Astrocyte (in vitro differentiated cells and primary cell): ENCODE measurements at regions not wholly inside any gene's neighbourhood (a gene's known extent, or its start where the extent isn't known, plus 50 kb on each side); places are given as distances from the start of the nearest gene placed in this dataset.

Experiments
- DNase-seq: peaks from one replicate; pipeline ENCODE4 v3.0.0-alpha.2; 2010; ENCODE audit warnings: low read depth
- FAIRE-seq: peaks from 2 replicates; lab custom pipeline; 2011; peaks lifted over from hg19 to GRCh38; lab: Jason Lieb, UNC
- H2AFZ ChIP-seq: 2 replicates; pipeline ENCODE4 v1.6.0; 2012; ENCODE audit warnings: low read depth, low read length, inconsistent platforms
- H3K27ac ChIP-seq: 2 replicates; pipeline ENCODE4 v1.5.1; 2011; ENCODE audit warnings: low read depth, low read length, inconsistent platforms
- H3K27me3 ChIP-seq: 2 replicates; pipeline ENCODE4 v1.6.0; 2011; ENCODE audit warnings: low read length, inconsistent platforms; ENCODE audit not compliant: insufficient read depth
- H3K36me3 ChIP-seq: 2 replicates; pipeline ENCODE4 v1.5.1; 2011; ENCODE audit warnings: low read length, inconsistent platforms; ENCODE audit not compliant: insufficient read depth
- H3K4me1 ChIP-seq: 2 replicates; pipeline ENCODE4 v1.5.1; 2011; ENCODE audit warnings: low read length, inconsistent platforms; ENCODE audit not compliant: insufficient read depth
- H3K4me2 ChIP-seq: 2 replicates; pipeline ENCODE4 v1.6.0; 2012; ENCODE audit warnings: low read length, inconsistent platforms
- H3K4me3 ChIP-seq: 2 replicates; pipeline ENCODE4 v1.5.1; 2011; ENCODE audit warnings: low read depth, mild to moderate bottlenecking, low read length, inconsistent platforms; ENCODE audit not compliant: insufficient read depth
- H3K79me2 ChIP-seq: 2 replicates; pipeline ENCODE4 v1.6.0; 2012; ENCODE audit warnings: mild to moderate bottlenecking, low read length, inconsistent platforms; ENCODE audit not compliant: insufficient read depth
- H3K9ac ChIP-seq: 2 replicates; pipeline ENCODE4 v1.6.0; 2012; ENCODE audit warnings: mild to moderate bottlenecking, low read length, inconsistent platforms
- H3K9me3 ChIP-seq: 2 replicates; pipeline ENCODE4 v1.5.1; 2012; ENCODE audit warnings: low read depth, mild to moderate bottlenecking, low read length, inconsistent platforms; ENCODE audit not compliant: insufficient read depth
- H4K20me1 ChIP-seq: 2 replicates; pipeline ENCODE4 v1.6.0; 2012; ENCODE audit warnings: low read length, inconsistent platforms; ENCODE audit not compliant: insufficient read depth
- H3K27ac Mint-ChIP-seq: one replicate; pipeline ENCODE4 v1.8.0; 2021; ENCODE audit warnings: mild to moderate bottlenecking, mixed read lengths; ENCODE audit not compliant: unreplicated experiment
- H3K27me3 Mint-ChIP-seq: one replicate; pipeline ENCODE4 v1.8.0; 2021; ENCODE audit warnings: low read depth, mixed read lengths; ENCODE audit not compliant: unreplicated experiment
- H3K36me3 Mint-ChIP-seq: one replicate; pipeline ENCODE4 v1.8.0; 2021; ENCODE audit warnings: low read depth, mixed read lengths; ENCODE audit not compliant: unreplicated experiment
- H3K4me1 Mint-ChIP-seq: one replicate; pipeline ENCODE4 v1.8.0; 2021; ENCODE audit warnings: low read depth, mixed read lengths; ENCODE audit not compliant: unreplicated experiment
- H3K4me3 Mint-ChIP-seq: one replicate; pipeline ENCODE4 v1.8.0; 2021; ENCODE audit warnings: mild to moderate bottlenecking, moderate library complexity, mixed read lengths; ENCODE audit not compliant: unreplicated experiment
- H3K9me3 Mint-ChIP-seq: one replicate; pipeline ENCODE4 v1.8.0; 2021; ENCODE audit warnings: mild to moderate bottlenecking, mixed read lengths; ENCODE audit not compliant: unreplicated experiment
- EZH2 ChIP-seq: IDR thresholded peaks from 2 replicates; pipeline ENCODE4 v1.6.1; 2012; ENCODE audit warnings: mild to moderate bottlenecking, low read length, inconsistent platforms; ENCODE audit not compliant: insufficient read depth
- TF ChIP-seq, protein P1 (sequence below): IDR thresholded peaks from 2 replicates; pipeline ENCODE4 v1.5.1; 2011; ENCODE audit warnings: low read depth, mild to moderate bottlenecking, inconsistent platforms, low read length, moderate library complexity; ENCODE audit not compliant: insufficient read depth

DNA sequence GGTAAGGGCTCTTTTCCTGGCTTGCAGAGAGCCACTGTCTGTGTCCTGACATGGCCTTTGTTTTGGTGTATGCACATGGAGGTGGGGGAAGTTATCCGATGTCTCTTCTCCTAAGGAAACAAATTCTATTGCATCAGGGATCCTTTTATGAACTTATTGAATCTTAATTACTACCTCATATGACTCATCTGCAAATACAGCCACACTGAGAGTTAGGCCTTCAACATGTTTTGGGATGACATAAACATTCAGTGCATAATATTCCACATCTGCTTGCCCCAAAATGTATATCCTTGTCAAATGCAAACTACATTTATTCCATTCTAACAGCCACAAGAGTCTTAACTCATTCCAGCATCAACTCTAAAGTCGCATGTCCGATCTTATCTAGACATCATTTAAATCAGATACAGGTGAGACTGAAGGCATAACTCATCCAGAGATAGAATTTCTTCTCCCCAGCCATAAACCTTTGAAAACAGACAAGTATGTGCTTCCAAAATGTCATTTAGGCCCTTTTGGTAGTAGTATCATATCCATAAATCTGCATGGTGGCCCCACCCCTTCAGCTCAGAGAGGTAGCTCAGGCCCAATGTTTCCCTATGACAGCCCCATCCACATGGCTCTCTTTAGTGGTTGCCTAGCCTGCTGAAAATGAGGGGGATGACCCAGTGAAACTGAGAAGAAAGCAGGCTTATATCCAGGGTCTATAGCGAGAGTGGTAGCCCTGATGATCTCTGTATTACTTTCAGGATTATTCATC is 289.5 kb upstream of the ALCAM start:
- no peak for DNase-seq
- no peaks in the 10 kb centered on the region for H3K4me1 Mint-ChIP-seq
- H3K9me3 Mint-ChIP-seq: peaks cover 9% of the 10 kb centered on the region
- Histone ChIP-seq H3K9me3 (no peaks in the 10 kb centered on the region), H4K20me1 (no peaks in the 10 kb centered on the region), H2AFZ (no peak overlapping the region), H3K27me3 (no peaks in the 10 kb centered on the region), H3K9ac (no peak overlapping the region), H3K4me3 (no peak overlapping the region), H3K79me2 (no peaks in the 10 kb centered on the region), H3K4me1 (no peaks in the 10 kb centered on the region), H3K27ac (no peak overlapping the region), H3K4me2 (no peak overlapping the region), H3K36me3 (no peaks in the 10 kb centered on the region)
- H3K4me3 Mint-ChIP-seq: no peak overlapping the region
- no peak for FAIRE-seq
- TF ChIP-seq EZH2: no peak
- TF ChIP-seq, protein P1, sequence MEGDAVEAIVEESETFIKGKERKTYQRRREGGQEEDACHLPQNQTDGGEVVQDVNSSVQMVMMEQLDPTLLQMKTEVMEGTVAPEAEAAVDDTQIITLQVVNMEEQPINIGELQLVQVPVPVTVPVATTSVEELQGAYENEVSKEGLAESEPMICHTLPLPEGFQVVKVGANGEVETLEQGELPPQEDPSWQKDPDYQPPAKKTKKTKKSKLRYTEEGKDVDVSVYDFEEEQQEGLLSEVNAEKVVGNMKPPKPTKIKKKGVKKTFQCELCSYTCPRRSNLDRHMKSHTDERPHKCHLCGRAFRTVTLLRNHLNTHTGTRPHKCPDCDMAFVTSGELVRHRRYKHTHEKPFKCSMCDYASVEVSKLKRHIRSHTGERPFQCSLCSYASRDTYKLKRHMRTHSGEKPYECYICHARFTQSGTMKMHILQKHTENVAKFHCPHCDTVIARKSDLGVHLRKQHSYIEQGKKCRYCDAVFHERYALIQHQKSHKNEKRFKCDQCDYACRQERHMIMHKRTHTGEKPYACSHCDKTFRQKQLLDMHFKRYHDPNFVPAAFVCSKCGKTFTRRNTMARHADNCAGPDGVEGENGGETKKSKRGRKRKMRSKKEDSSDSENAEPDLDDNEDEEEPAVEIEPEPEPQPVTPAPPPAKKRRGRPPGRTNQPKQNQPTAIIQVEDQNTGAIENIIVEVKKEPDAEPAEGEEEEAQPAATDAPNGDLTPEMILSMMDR: no peak
- H3K27ac Mint-ChIP-seq: no peak overlapping the region
- no peaks in the 10 kb centered on the region for H3K36me3 Mint-ChIP-seq
- no peaks in the 10 kb centered on the region for H3K27me3 Mint-ChIP-seq

DNA sequence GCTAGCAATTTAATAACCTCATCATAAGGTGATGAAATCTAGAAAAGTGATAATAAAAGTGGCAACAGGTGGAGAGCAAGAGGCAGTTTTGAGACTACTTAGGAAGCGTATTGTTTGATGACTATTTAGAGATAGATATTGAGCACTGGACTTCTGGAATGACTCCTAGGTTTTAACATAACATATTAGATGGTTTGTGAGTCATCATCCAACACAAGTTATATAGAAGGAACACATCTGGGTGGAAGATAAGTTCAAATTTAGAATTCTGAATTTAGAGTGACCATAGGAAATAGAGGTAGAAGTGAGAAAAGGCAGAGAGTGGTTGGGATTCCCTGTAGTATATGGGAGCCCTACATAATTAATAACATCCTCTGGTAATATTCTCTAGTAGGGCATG is 282.8 kb upstream of the ALCAM start:
- Histone ChIP-seq H4K20me1 (no peaks in the 10 kb centered on the region), H2AFZ (no peak overlapping the region), H3K4me3 (no peak overlapping the region), H3K4me1 (no peaks in the 10 kb centered on the region), H3K79me2 (no peaks in the 10 kb centered on the region), H3K4me2 (no peak overlapping the region), H3K27me3 (no peaks in the 10 kb centered on the region), H3K27ac (no peak overlapping the region), H3K9ac (no peak overlapping the region), H3K9me3 (no peaks in the 10 kb centered on the region), H3K36me3 (no peaks in the 10 kb centered on the region)
- no peaks in the 10 kb centered on the region for H3K36me3 Mint-ChIP-seq
- DNase-seq: no peak
- TF ChIP-seq, protein P1: no peak
- TF ChIP-seq EZH2: no peak
- FAIRE-seq: no peak
- no peaks in the 10 kb centered on the region for H3K9me3 Mint-ChIP-seq
- no peaks in the 10 kb centered on the region for H3K27me3 Mint-ChIP-seq
- peaks cover 2% of the 10 kb centered on the region for H3K4me1 Mint-ChIP-seq
- H3K27ac Mint-ChIP-seq: no peak overlapping the region
- no peak overlapping the region for H3K4me3 Mint-ChIP-seq

DNA sequence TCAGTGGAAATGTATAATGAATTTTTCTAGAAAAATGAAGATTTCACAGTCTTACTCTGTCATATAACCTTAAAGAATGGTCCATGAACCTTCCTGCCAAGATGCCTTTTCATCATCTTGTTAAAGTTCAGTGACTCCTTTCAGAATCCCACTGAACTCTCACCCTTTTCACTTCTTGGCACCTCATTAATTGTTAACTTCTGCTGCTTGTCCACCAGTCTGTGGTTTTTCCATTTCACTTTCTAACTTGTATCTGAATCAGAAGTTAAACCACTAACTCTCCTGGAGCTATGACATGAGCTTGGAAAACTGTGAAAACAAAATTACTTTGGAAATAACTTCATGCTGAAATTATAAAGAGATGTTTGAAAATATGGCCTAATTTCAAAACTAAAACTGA is 281.2 kb upstream of the ALCAM start:
- Histone ChIP-seq H3K27me3 (no peaks in the 10 kb centered on the region), H4K20me1 (no peaks in the 10 kb centered on the region), H3K9me3 (no peaks in the 10 kb centered on the region), H2AFZ (no peak overlapping the region), H3K79me2 (no peaks in the 10 kb centered on the region), H3K9ac (no peak overlapping the region), H3K4me1 (no peaks in the 10 kb centered on the region), H3K4me2 (no peak overlapping the region), H3K27ac (no peak overlapping the region), H3K4me3 (no peak overlapping the region), H3K36me3 (no peaks in the 10 kb centered on the region)
- H3K27me3 Mint-ChIP-seq: no peaks in the 10 kb centered on the region
- FAIRE-seq (no peak), DNase-seq (no peak)
- H3K4me3 Mint-ChIP-seq: no peak overlapping the region
- no peak overlapping the region for H3K27ac Mint-ChIP-seq
- no peaks in the 10 kb centered on the region for H3K9me3 Mint-ChIP-seq
- H3K36me3 Mint-ChIP-seq: no peaks in the 10 kb centered on the region
- H3K4me1 Mint-ChIP-seq: peaks cover 2% of the 10 kb centered on the region
- TF ChIP-seq EZH2: no peak
- TF ChIP-seq, protein P1: no peak
